Heart right ventricle (tissue), 16 donors: ENCODE measurements at regions not wholly inside any gene's neighbourhood (a gene's known extent, or its start where the extent isn't known, plus 50 kb on each side); places are given as distances from the start of the nearest gene placed in this dataset.

ENCODE experiments used
- ATAC-seq, 8 donors: fragments of 200-7000 bp; cut with Tn5 transposase; one replicate each; pipeline ENCODE4 v1.9.1; 2020; ENCODE audit warnings: mild to moderate bottlenecking in 8 of 8, moderate library complexity in 8 of 8, moderate number of reproducible peaks in 1 of 8
- DNase-seq, 2 donors: peaks; one replicate each; pipeline ENCODE4 v3.0.0-alpha.2; 2020
- H3K27ac ChIP-seq, 10 donors: fragments of 200-600 bp; sonication (generic) in 2 of 10; one replicate each; pipeline versions ENCODE4 v1.5.0 to v1.8.0; 2020 to 2022; ENCODE audit warnings: mild to moderate bottlenecking in 3 of 10
- H3K27me3 ChIP-seq, 7 donors: fragments of 200-600 bp; one replicate each; pipeline ENCODE4 v1.8.0; 2021 to 2022; ENCODE audit warnings: mild to moderate bottlenecking in 2 of 7
- H3K36me3 ChIP-seq, 9 donors: fragments of 200-600 bp; sonication (generic) in 1 of 9; one replicate each; pipeline versions ENCODE4 v1.5.0 to v1.8.0; 2020 to 2022; ENCODE audit warnings: mild to moderate bottlenecking in 2 of 9
- H3K4me1 ChIP-seq, 9 donors: fragments of 200-600 bp; sonication (generic) in 1 of 9; one replicate each; pipeline versions ENCODE4 v1.5.0 to v1.8.0; 2020 to 2022; ENCODE audit warnings: mild to moderate bottlenecking in 4 of 9
- H3K4me3 ChIP-seq, 10 donors: fragments of 200-600 bp; sonication (generic) in 2 of 10; one replicate each; pipeline versions ENCODE4 v1.5.0 to v1.8.0; 2020 to 2022; ENCODE audit warnings: mild to moderate bottlenecking in 7 of 10, moderate library complexity in 2 of 10
- H3K9me3 ChIP-seq, 11 donors: fragments of 200-600 bp in 10 of 11; sonication (generic) in 2 of 11; one replicate each; pipeline versions ENCODE4 v1.5.0 to v1.8.0; 2013 to 2022; ENCODE audit warnings: mild to moderate bottlenecking in 2 of 11, control low read depth in 1 of 11, moderate library complexity in 1 of 11
- CTCF ChIP-seq, 9 donors: fragments of 200-600 bp; sonication (generic) in 2 of 9; IDR thresholded peaks; one replicate each; pipeline versions ENCODE4 v1.5.0 to v1.8.0; 2021 to 2022; ENCODE audit warnings: antibody characterized with exemption in 9 of 9, mild to moderate bottlenecking in 5 of 9, moderate library complexity in 1 of 9
- WGBS, 2 donors: extraction: QIAGEN DNeasy Blood & Tissue Kit; methylation state at CpG; one replicate each; pipeline ENCODE4 v1.1.7; 2013; ENCODE audit warnings: inconsistent platforms in 1 of 2; 5-methylcytosine and 5-hydroxymethylcytosine counted together
- intact Hi-C, 10 donors: fragments of 100-400 bp; cut with DNase I; formaldehyde crosslinking; loops; one replicate each; pipeline versions ENCODE4 v1.11.1 to v1.14.2; 2022
- donor health status: Arrhythmogenic right ventricular cardiomyopathy.
- donor health status: ischemic (EF 13 %, LVEDD 7.1; RV severe dilation, severe dysfunction).
- donor health status: healthy with polysubstance abuse.
- donor health status: DM: no; HTN: yes; CAD: no.
- donor health status: DM: no; HTN: no; CAD: no.
- donor health status: ischemic (EF 25% LVEDD 6.9; RV normal size, moderate dysfunction).
- donor health status: ischemic (EF 25% LVEDD 5.7; RV mildly dilated, moderate dysfunction).
- donor health status: healthy.
- donor health status: DM: yes; HTN: yes; CAD: no.
- donor health status: Ischemic cardiomyopathy.
- donor health status: ischemic (EF 35%, LVEDD 5.7; RV mildly dilated, moderate dysfunction).
- donor health status: nonischemic (EF 11% LVEDD 7.7; RV severe dilation, severe dysfunction).
- donor health status: DM: yes; HTN: yes; CAD: no.
- donor health status: PGD.
- donor health status: ischemic (EF 29% LVEDD 5.4; RV normal size, mild dysfunction).
- donor health status: nonischemic (EF 23%, LVEDD 6.1; RV moderate dilation, normal function).

GRCh38 chr5:164728733-164729132, 1223.3 kb downstream of the MAT2B start:
- WGBS, 2 donors = 85 to 92% methylated on average over 3 of the region's 3 CpGs
- DNase-seq (no peak), ATAC-seq (no peak)
- Histone ChIP-seq H3K27me3 (no peaks in the 10 kb centered on the region), H3K4me1 (no peaks in the 10 kb centered on the region), H3K36me3 (no peaks in the 10 kb centered on the region), H3K9me3 (peaks cover 0 to 20% (median 3%) of the 10 kb centered on the region in 11 donors), H3K4me3 (no peak overlapping the region), H3K27ac (no peak overlapping the region)
- no peak for TF ChIP-seq CTCF (IDR thresholded peaks at IDR 0.05)
- intact Hi-C loops = no loop called here

- Histone ChIP-seq H3K4me1 (no peaks in the 10 kb centered on the region), H3K9me3 (peaks cover 0 to 37% (median 3%) of the 10 kb centered on the region in 11 donors), H3K27me3 (no peaks in the 10 kb centered on the region), H3K4me3 (no peak overlapping the region), H3K27ac (no peak overlapping the region), H3K36me3 (no peaks in the 10 kb centered on the region)
- DNase-seq (no peak), ATAC-seq (no peak)
- intact Hi-C loops = no loop called here
- TF ChIP-seq CTCF (IDR thresholded peaks at IDR 0.05) = no peak
Measured at GRCh38 chr5:164735334-164735733, 1229.9 kb downstream of the MAT2B start.

GRCh38 chr5:164741376-164741775, 1236.0 kb downstream of the MAT2B start:
- H3K27me3 ChIP-seq = no peaks in the 10 kb centered on the region
- no peak overlapping the region for H3K27ac ChIP-seq
- no peak for TF ChIP-seq CTCF (IDR thresholded peaks at IDR 0.05)
- 83% methylated on average over 3 of the region's 3 CpGs for WGBS, 2 donors
- H3K4me3 ChIP-seq = no peak overlapping the region
- no peaks in the 10 kb centered on the region for H3K36me3 ChIP-seq
- intact Hi-C loops = no loop called here
- no peak for DNase-seq
- no peaks in the 10 kb centered on the region for H3K4me1 ChIP-seq
- ATAC-seq = no peak
- peaks cover 0 to 8% (median 0%) of the 10 kb centered on the region in 11 donors for H3K9me3 ChIP-seq

GRCh38 chr5:164742025-164742424, 1236.6 kb downstream of the MAT2B start:
- 71 to 83% methylated on average over 5 of the region's 5 CpGs for WGBS, 2 donors
- no peaks in the 10 kb centered on the region for H3K36me3 ChIP-seq
- H3K4me1 ChIP-seq = no peaks in the 10 kb centered on the region
- no peaks in the 10 kb centered on the region for H3K27me3 ChIP-seq
- H3K27ac ChIP-seq = no peak overlapping the region
- intact Hi-C loops = no loop called here
- TF ChIP-seq CTCF (IDR thresholded peaks at IDR 0.05) = no peak
- H3K9me3 ChIP-seq = peaks cover 0 to 4% (median 0%) of the 10 kb centered on the region in 11 donors
- DNase-seq (no peak), ATAC-seq (no peak)
- no peak overlapping the region for H3K4me3 ChIP-seq

GRCh38 chr5:164746723-164747122, 1241.3 kb downstream of the MAT2B start:
- intact Hi-C loops = no loop called here
- H3K36me3 ChIP-seq = no peaks in the 10 kb centered on the region
- no peaks in the 10 kb centered on the region for H3K4me1 ChIP-seq
- no peaks in the 10 kb centered on the region for H3K9me3 ChIP-seq
- no peak for DNase-seq
- TF ChIP-seq CTCF (IDR thresholded peaks at IDR 0.05) = no peak
- H3K27ac ChIP-seq = no peak overlapping the region
- ATAC-seq = no peak
- no peak overlapping the region for H3K4me3 ChIP-seq
- no peaks in the 10 kb centered on the region for H3K27me3 ChIP-seq
